ENCODE measurements at regions not wholly inside any gene's neighbourhood (a gene's known extent, or its start where the extent isn't known, plus 50 kb on each side); places are given as distances from the start of the nearest gene placed in this dataset.

DNA sequence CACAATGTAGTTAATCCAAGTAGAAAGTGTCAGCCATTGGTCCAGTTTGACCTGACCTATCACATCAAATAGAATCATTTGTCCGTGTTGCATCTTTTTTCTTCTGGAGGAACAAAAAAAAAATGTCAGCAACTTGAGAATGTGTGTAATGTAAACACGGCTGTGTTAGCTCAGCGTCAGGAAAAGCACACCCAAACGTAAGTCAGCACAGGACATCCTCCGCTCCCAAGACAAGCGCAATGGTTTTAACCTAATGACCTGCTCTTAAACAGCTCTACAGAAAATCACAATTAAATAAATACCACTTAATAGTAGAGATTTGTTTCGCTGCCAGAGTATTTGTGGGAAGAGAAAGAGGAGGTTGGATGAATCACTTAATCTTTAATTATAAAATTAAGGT lies 59.4 kb downstream of the OSR1 start:
- TF ChIP-seq EP300 (conservative IDR thresholded peaks at IDR 0.05; ENCODE audit: poor library complexity, severe bottlenecking) (no peak), CTCF (IDR thresholded peaks at IDR 0.05; ENCODE audit: poor library complexity, severe bottlenecking) (no peak), TAF1 (IDR thresholded peaks at IDR 0.05; ENCODE audit: low read depth) (no peak), EZH2 (IDR thresholded peaks at IDR 0.05; ENCODE audit: borderline replicate concordance, insufficient read depth, low read length, poor library complexity, severe bottlenecking) (no peak)

Data from neural cell (in vitro differentiated cells).